KMS-11 (cell line): ENCODE measurements at regions not wholly inside any gene's neighbourhood (a gene's known extent, or its start where the extent isn't known, plus 50 kb on each side); places are given as distances from the start of the nearest gene placed in this dataset.

Experiments used
- H2AFZ ChIP-seq: fragments of 200-600 bp; sonication (generic); 2 replicates; pipeline ENCODE4 v1.6.1; 2016; ENCODE audit warnings: antibody characterized with exemption, mixed run types, low read depth
- H3K27ac ChIP-seq: fragments of 200-600 bp; sonication (generic); 2 replicates; pipeline ENCODE4 v1.6.1; 2016; ENCODE audit warnings: mild to moderate bottlenecking, mixed run types
- H3K27me3 ChIP-seq: fragments of 200-600 bp; sonication (generic); 2 replicates; pipeline ENCODE4 v1.6.1; 2017; ENCODE audit warnings: mild to moderate bottlenecking, low read depth, mixed run types, moderate library complexity; ENCODE audit not compliant: insufficient read depth
- H3K36me3 ChIP-seq: fragments of 200-600 bp; sonication (generic); 2 replicates; pipeline ENCODE4 v1.6.1; 2017; ENCODE audit warnings: mild to moderate bottlenecking, mixed run types; ENCODE audit not compliant: insufficient read depth
- H3K4me1 ChIP-seq: fragments of 200-600 bp; sonication (generic); 2 replicates; pipeline ENCODE4 v1.6.1; 2016; ENCODE audit warnings: mild to moderate bottlenecking, low read depth, mixed run types; ENCODE audit not compliant: poor library complexity, severe bottlenecking
- H3K4me2 ChIP-seq: fragments of 200-600 bp; sonication (generic); 2 replicates; pipeline ENCODE4 v1.7.0; 2016; ENCODE audit warnings: mild to moderate bottlenecking, mixed run types
- H3K4me3 ChIP-seq: fragments of 200-600 bp; sonication (generic); IDR thresholded peaks from 2 replicates; pipeline ENCODE4 v1.6.1; 2017; ENCODE audit warnings: low read depth, low read length, mixed read lengths; ENCODE audit not compliant: insufficient read depth
- H3K79me2 ChIP-seq: fragments of 200-600 bp; sonication (generic); 2 replicates; pipeline ENCODE4 v1.6.1; 2016; ENCODE audit warnings: low read depth, mixed run types; ENCODE audit not compliant: insufficient read depth
- H3K9ac ChIP-seq: fragments of 200-600 bp; sonication (generic); 2 replicates; pipeline ENCODE4 v1.6.1; 2016; ENCODE audit warnings: mild to moderate bottlenecking, mixed run types
- H4K20me1 ChIP-seq: fragments of 200-600 bp; sonication (generic); 2 replicates; pipeline ENCODE4 v1.6.1; 2016; ENCODE audit warnings: mild to moderate bottlenecking, mixed run types; ENCODE audit not compliant: insufficient read depth
- CTCF ChIP-seq: fragments of 200-600 bp; sonication (generic); conservative IDR thresholded peaks from 2 replicates; pipeline ENCODE4 v1.6.1; 2017; ENCODE audit warnings: low read depth, mild to moderate bottlenecking, antibody characterized with exemption, low read length, moderate library complexity, mixed read lengths

- no peak overlapping the region for H3K4me2 ChIP-seq
- no peaks in the 10 kb centered on the region for H3K79me2 ChIP-seq
- no peak overlapping the region for H3K4me3 ChIP-seq
- TF ChIP-seq CTCF = no peak
- no peak overlapping the region for H3K27ac ChIP-seq
- H3K9ac ChIP-seq = no peak overlapping the region
- H3K4me1 ChIP-seq = no peaks in the 10 kb centered on the region
- H3K27me3 ChIP-seq = no peaks in the 10 kb centered on the region
- no peak overlapping the region for H2AFZ ChIP-seq
- H3K36me3 ChIP-seq = no peaks in the 10 kb centered on the region
- H4K20me1 ChIP-seq = no peaks in the 10 kb centered on the region
Measured at GRCh38 chr2:12192762-12193161, 446.3 kb downstream of the LPIN1 start.

- H3K27ac ChIP-seq = no peak overlapping the region
- H3K9ac ChIP-seq = no peak overlapping the region
- no peak overlapping the region for H3K4me3 ChIP-seq
- no peaks in the 10 kb centered on the region for H4K20me1 ChIP-seq
- H3K4me2 ChIP-seq = no peak overlapping the region
- no peak for TF ChIP-seq CTCF
- H2AFZ ChIP-seq = no peak overlapping the region
- H3K4me1 ChIP-seq = no peaks in the 10 kb centered on the region
- no peaks in the 10 kb centered on the region for H3K79me2 ChIP-seq
- no peaks in the 10 kb centered on the region for H3K36me3 ChIP-seq
- H3K27me3 ChIP-seq = no peaks in the 10 kb centered on the region
Measured at GRCh38 chr2:12194968-12195367, 448.5 kb downstream of the LPIN1 start.

GRCh38 chr2:12196495-12196894, 450.1 kb downstream of the LPIN1 start:
- H3K4me1 ChIP-seq = no peaks in the 10 kb centered on the region
- H3K9ac ChIP-seq = no peak overlapping the region
- no peaks in the 10 kb centered on the region for H3K36me3 ChIP-seq
- H4K20me1 ChIP-seq = no peaks in the 10 kb centered on the region
- H3K4me3 ChIP-seq = no peak overlapping the region
- no peaks in the 10 kb centered on the region for H3K27me3 ChIP-seq
- H3K27ac ChIP-seq = no peak overlapping the region
- TF ChIP-seq CTCF = no peak
- H3K79me2 ChIP-seq = no peaks in the 10 kb centered on the region
- no peak overlapping the region for H3K4me2 ChIP-seq
- no peak overlapping the region for H2AFZ ChIP-seq

- Histone ChIP-seq H3K4me3 (no peak overlapping the region), H3K79me2 (no peaks in the 10 kb centered on the region), H4K20me1 (no peaks in the 10 kb centered on the region), H3K27me3 (no peaks in the 10 kb centered on the region), H3K36me3 (no peaks in the 10 kb centered on the region), H3K4me2 (no peak overlapping the region), H3K9ac (no peak overlapping the region), H2AFZ (no peak overlapping the region), H3K27ac (no peak overlapping the region), H3K4me1 (no peaks in the 10 kb centered on the region)
- no peak for TF ChIP-seq CTCF
Measured at GRCh38 chr2:12197133-12197532, 450.7 kb downstream of the LPIN1 start.
